DOHH2 (cell line): ENCODE measurements at regions not wholly inside any gene's neighbourhood (a gene's known extent, or its start where the extent isn't known, plus 50 kb on each side); places are given as distances from the start of the nearest gene placed in this dataset.

ENCODE experiments used
- H3F3A ChIP-seq: fragments of 200-600 bp; sonication (generic), shearing (Covaris generic); 2 replicates; pipeline ENCODE4 v1.6.0; 2016; ENCODE audit warnings: antibody characterized with exemption, mild to moderate bottlenecking; ENCODE audit not compliant: control insufficient read depth, insufficient read depth
- H3K27ac ChIP-seq: fragments of 200-600 bp; sonication (generic); 2 replicates; pipeline ENCODE4 v1.5.1; 2014; ENCODE audit warnings: low read depth, mild to moderate bottlenecking, low read length, moderate library complexity
- H3K27me3 ChIP-seq: fragments of 200-600 bp; sonication (generic); 2 replicates; pipeline ENCODE4 v1.6.1; 2014; ENCODE audit warnings: mild to moderate bottlenecking, low read length, mixed read lengths; ENCODE audit not compliant: control insufficient read depth
- H3K36me3 ChIP-seq: fragments of 200-600 bp; sonication (generic); 2 replicates; pipeline ENCODE4 v1.6.1; 2014; ENCODE audit warnings: mild to moderate bottlenecking, low read length, moderate library complexity, mixed read lengths; ENCODE audit not compliant: control insufficient read depth
- H3K4me1 ChIP-seq: fragments of 200-600 bp; sonication (generic); 2 replicates; pipeline ENCODE4 v1.6.1; 2014; ENCODE audit warnings: mild to moderate bottlenecking, low read length, mixed read lengths; ENCODE audit not compliant: control insufficient read depth
- H3K4me2 ChIP-seq: fragments of 200-600 bp; sonication (generic); 2 replicates; pipeline ENCODE4 v1.6.0; 2014; ENCODE audit warnings: mild to moderate bottlenecking, low read length, moderate library complexity
- H3K4me3 ChIP-seq: fragments of 200-600 bp; sonication (generic); 2 replicates; pipeline ENCODE4 v1.5.1; 2014; ENCODE audit warnings: mild to moderate bottlenecking, low read length, mixed read lengths
- H3K79me2 ChIP-seq: fragments of 200-600 bp; sonication (generic); 2 replicates; pipeline ENCODE4 v1.6.1; 2014; ENCODE audit warnings: mild to moderate bottlenecking, low read length, mixed read lengths; ENCODE audit not compliant: control insufficient read depth
- H3K9me2 ChIP-seq: fragments of 200-600 bp; sonication (generic); replicated peaks from 2 replicates; pipeline ENCODE4 v1.6.1; 2014; ENCODE audit warnings: mild to moderate bottlenecking, low read length, mixed read lengths; ENCODE audit not compliant: control insufficient read depth
- H3K9me3 ChIP-seq: fragments of 200-600 bp; sonication (generic); 2 replicates; pipeline ENCODE4 v1.6.1; 2014; ENCODE audit warnings: antibody characterized with exemption, low read length, mixed read lengths; ENCODE audit not compliant: control insufficient read depth, insufficient read depth
- H4K20me1 ChIP-seq: fragments of 200-600 bp; sonication (generic); 2 replicates; pipeline ENCODE4 v1.6.0; 2014; ENCODE audit warnings: low read depth, mild to moderate bottlenecking, antibody characterized with exemption, low read length, moderate library complexity; ENCODE audit not compliant: control insufficient read depth, insufficient read depth
- CTCF ChIP-seq: fragments of 200-600 bp; sonication (generic); IDR thresholded peaks from one replicate; pipeline ENCODE4 v1.5.1; 2014; ENCODE audit warnings: antibody characterized with exemption, mild to moderate bottlenecking, low read depth, low read length; ENCODE audit not compliant: poor library complexity, severe bottlenecking
- EZH2phosphoT487 ChIP-seq: fragments of 200-600 bp; sonication (generic); IDR thresholded peaks from 2 replicates; pipeline ENCODE4 v1.6.1; 2017; ENCODE audit warnings: borderline replicate concordance, mild to moderate bottlenecking, antibody characterized with exemption, low read length, moderate library complexity, mixed read lengths

GRCh38 chr18:45494811-45495210, 120.5 kb upstream of the SLC14A2 start:
- H3K4me1 ChIP-seq = no peaks in the 10 kb centered on the region
- TF ChIP-seq CTCF (no peak), EZH2phosphoT487 (no peak)
- no peaks in the 10 kb centered on the region for H4K20me1 ChIP-seq
- no peaks in the 10 kb centered on the region for H3K79me2 ChIP-seq
- no peaks in the 10 kb centered on the region for H3K9me3 ChIP-seq
- H3K36me3 ChIP-seq = no peaks in the 10 kb centered on the region
- H3F3A ChIP-seq = no peaks in the 10 kb centered on the region
- no peak overlapping the region for H3K4me3 ChIP-seq
- no peak overlapping the region for H3K4me2 ChIP-seq
- no peak overlapping the region for H3K27ac ChIP-seq
- no peaks in the 10 kb centered on the region for H3K9me2 ChIP-seq
- no peaks in the 10 kb centered on the region for H3K27me3 ChIP-seq

DNA sequence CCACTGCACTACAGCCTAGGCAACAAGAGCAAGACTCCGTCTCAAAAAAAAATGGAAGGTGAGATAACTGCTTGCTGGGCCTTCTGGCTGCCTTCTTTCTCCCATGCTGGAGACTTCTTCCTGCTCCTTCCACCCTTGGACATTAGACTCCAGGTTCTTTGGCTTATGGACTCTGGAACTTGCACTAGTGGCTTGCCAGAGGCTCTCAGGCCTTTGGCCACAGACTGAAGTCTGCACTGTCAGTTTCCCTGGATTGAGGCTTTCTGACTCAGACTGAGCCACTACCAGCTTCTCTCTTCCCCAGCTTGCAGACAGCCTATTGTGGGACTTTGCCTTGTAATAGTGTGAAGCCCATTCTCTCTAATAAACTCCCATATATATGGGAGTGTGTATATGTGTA, 118.5 kb upstream of the SLC14A2 start:
- no peaks in the 10 kb centered on the region for H3K4me1 ChIP-seq
- TF ChIP-seq EZH2phosphoT487 = no peak
- TF ChIP-seq CTCF = no peak
- no peaks in the 10 kb centered on the region for H3K27me3 ChIP-seq
- H3F3A ChIP-seq = no peaks in the 10 kb centered on the region
- no peak overlapping the region for H3K4me2 ChIP-seq
- no peak overlapping the region for H3K27ac ChIP-seq
- H3K36me3 ChIP-seq = no peaks in the 10 kb centered on the region
- no peaks in the 10 kb centered on the region for H3K9me2 ChIP-seq
- no peaks in the 10 kb centered on the region for H3K79me2 ChIP-seq
- no peaks in the 10 kb centered on the region for H3K9me3 ChIP-seq
- no peak overlapping the region for H3K4me3 ChIP-seq
- H4K20me1 ChIP-seq = no peaks in the 10 kb centered on the region

DNA sequence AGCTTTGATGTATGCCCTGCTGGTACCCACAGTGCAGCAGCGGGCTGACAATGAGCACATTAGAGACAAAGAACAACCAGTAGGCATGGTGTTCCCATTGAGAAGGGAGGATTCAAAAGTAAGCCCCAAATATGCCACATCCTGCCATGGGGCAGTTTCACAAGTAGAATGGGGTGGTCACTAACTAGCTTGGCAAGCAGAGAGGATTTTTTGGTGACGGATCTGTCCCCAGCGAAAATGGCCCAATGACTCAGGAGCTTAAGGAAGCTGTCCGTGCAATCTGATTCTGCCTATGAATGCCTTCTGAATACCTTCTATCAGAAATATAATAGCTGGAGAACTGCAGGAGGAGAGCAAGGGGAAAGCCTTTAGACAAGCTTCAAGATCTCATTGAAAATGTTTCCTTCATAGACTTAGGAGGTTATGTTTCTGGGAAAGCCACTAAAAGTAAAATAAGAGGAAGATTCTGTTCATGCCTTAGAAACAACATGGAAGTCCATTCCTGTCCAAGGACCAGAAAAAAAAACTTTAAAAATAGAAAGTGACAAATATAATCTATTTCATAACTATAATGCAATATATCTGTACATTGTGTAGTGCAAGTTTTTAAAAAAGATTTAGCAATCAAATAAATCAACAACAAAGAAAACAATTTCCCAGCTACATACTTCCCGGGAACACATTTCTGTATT, 117.5 kb upstream of the SLC14A2 start:
- TF ChIP-seq EZH2phosphoT487 = no peak
- no peak for TF ChIP-seq CTCF
- no peaks in the 10 kb centered on the region for H3K9me2 ChIP-seq
- H3K36me3 ChIP-seq = no peaks in the 10 kb centered on the region
- no peak overlapping the region for H3K27ac ChIP-seq
- H3F3A ChIP-seq = no peaks in the 10 kb centered on the region
- H3K4me3 ChIP-seq = no peak overlapping the region
- H3K9me3 ChIP-seq = no peaks in the 10 kb centered on the region
- H3K4me2 ChIP-seq = no peak overlapping the region
- H3K79me2 ChIP-seq = no peaks in the 10 kb centered on the region
- no peaks in the 10 kb centered on the region for H3K27me3 ChIP-seq
- H4K20me1 ChIP-seq = no peaks in the 10 kb centered on the region
- no peaks in the 10 kb centered on the region for H3K4me1 ChIP-seq
